ENCODE measurements at regions not wholly inside any gene's neighbourhood (a gene's known extent, or its start where the extent isn't known, plus 50 kb on each side); places are given as distances from the start of the nearest gene placed in this dataset.

DNA sequence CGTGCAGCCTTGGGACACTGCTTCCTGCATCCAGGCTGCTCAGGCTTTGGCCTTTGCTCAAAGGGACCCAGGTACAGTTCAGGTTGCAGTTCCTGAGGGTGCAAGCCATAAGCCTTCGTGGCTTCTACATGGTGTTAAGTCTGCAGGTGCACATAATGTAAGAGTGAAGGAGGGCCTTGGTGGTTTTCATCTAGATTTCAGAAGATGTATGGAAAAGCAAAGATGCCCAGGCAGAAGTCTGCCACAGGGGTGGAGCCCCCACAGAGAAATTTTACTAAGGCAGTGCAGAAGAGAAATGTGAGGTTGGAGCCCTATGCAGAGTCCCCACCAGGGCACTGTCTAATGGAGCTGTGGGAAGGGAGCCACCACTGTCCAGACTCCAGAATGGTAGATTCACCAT lies 200.9 kb downstream of the ICE1 start:
- H3K9ac ChIP-seq (ENCODE audit: low read length) = no peak overlapping the region
- TF ChIP-seq, protein P1, sequence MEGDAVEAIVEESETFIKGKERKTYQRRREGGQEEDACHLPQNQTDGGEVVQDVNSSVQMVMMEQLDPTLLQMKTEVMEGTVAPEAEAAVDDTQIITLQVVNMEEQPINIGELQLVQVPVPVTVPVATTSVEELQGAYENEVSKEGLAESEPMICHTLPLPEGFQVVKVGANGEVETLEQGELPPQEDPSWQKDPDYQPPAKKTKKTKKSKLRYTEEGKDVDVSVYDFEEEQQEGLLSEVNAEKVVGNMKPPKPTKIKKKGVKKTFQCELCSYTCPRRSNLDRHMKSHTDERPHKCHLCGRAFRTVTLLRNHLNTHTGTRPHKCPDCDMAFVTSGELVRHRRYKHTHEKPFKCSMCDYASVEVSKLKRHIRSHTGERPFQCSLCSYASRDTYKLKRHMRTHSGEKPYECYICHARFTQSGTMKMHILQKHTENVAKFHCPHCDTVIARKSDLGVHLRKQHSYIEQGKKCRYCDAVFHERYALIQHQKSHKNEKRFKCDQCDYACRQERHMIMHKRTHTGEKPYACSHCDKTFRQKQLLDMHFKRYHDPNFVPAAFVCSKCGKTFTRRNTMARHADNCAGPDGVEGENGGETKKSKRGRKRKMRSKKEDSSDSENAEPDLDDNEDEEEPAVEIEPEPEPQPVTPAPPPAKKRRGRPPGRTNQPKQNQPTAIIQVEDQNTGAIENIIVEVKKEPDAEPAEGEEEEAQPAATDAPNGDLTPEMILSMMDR (IDR thresholded peaks at IDR 0.05; ENCODE audit: low read length) = no peak
- TF ChIP-seq EZH2 (optimal IDR thresholded peaks at IDR 0.05; ENCODE audit: low read depth, low read length) (no peak), EZH2phosphoT487 (IDR thresholded peaks at IDR 0.05; ENCODE audit: low read length) (no peak)
- no peaks in the 10 kb centered on the region for H3K36me3 ChIP-seq (replicated peaks; ENCODE audit: insufficient read depth, low read length)
- no peaks in the 10 kb centered on the region for H3F3A ChIP-seq (ENCODE audit: insufficient read depth, low read length)
- H3K9me3 ChIP-seq (replicated peaks; ENCODE audit: insufficient read depth, low read length) = no peaks in the 10 kb centered on the region
- H2AFZ ChIP-seq (ENCODE audit: low read length) = no peak overlapping the region
- DNase-seq = no peak
- H3K79me2 ChIP-seq (ENCODE audit: low read length) = no peaks in the 10 kb centered on the region
- no peaks in the 10 kb centered on the region for H4K20me1 ChIP-seq (ENCODE audit: insufficient read depth, low read length)
- no peaks in the 10 kb centered on the region for H3K4me1 ChIP-seq (ENCODE audit: low read length)
- no peak overlapping the region for H3K27ac ChIP-seq (ENCODE audit: low read length)
- no peaks in the 10 kb centered on the region for H3K27me3 ChIP-seq (replicated peaks; ENCODE audit: insufficient read depth, low read length)
- no peak overlapping the region for H3K4me3 ChIP-seq (ENCODE audit: low read length)
- no peaks in the 10 kb centered on the region for H3K9me2 ChIP-seq (replicated peaks; ENCODE audit: insufficient read depth, low read length)
- H3K4me2 ChIP-seq (ENCODE audit: low read depth, low read length) = no peak overlapping the region

DNA sequence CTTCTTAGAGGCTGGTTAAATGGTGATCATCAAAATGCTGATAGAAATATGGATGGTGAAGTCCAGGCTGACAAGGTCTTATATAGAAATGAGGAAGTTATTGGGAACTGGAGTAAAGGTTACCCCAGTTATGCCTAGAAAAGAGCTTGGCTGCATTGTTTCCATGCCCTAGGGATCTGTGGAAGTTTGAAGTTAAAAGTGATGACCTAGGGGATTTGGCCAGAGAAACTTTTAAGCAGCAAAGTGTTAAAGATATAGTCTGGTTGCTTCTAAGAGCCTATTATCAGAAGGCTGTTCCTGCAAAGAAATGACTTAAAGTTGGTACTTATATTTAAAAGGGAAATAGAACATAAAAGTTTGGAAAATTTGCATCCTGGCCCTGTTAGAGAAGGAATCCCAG lies 200.3 kb downstream of the ICE1 start:
- H2AFZ ChIP-seq (ENCODE audit: low read length) = no peak overlapping the region
- no peaks in the 10 kb centered on the region for H3K9me2 ChIP-seq (replicated peaks; ENCODE audit: insufficient read depth, low read length)
- H3K4me2 ChIP-seq (ENCODE audit: low read depth, low read length) = no peak overlapping the region
- H3F3A ChIP-seq (ENCODE audit: insufficient read depth, low read length) = no peaks in the 10 kb centered on the region
- no peaks in the 10 kb centered on the region for H3K9me3 ChIP-seq (replicated peaks; ENCODE audit: insufficient read depth, low read length)
- H3K79me2 ChIP-seq (ENCODE audit: low read length) = no peaks in the 10 kb centered on the region
- H3K4me3 ChIP-seq (ENCODE audit: low read length) = no peak overlapping the region
- TF ChIP-seq EZH2 (optimal IDR thresholded peaks at IDR 0.05; ENCODE audit: low read depth, low read length) (no peak), EZH2phosphoT487 (IDR thresholded peaks at IDR 0.05; ENCODE audit: low read length) (no peak)
- TF ChIP-seq, protein P1 (IDR thresholded peaks at IDR 0.05; ENCODE audit: low read length) = no peak
- H3K9ac ChIP-seq (ENCODE audit: low read length) = no peak overlapping the region
- H3K4me1 ChIP-seq (ENCODE audit: low read length) = no peaks in the 10 kb centered on the region
- H3K27me3 ChIP-seq (replicated peaks; ENCODE audit: insufficient read depth, low read length) = no peaks in the 10 kb centered on the region
- no peak overlapping the region for H3K27ac ChIP-seq (ENCODE audit: low read length)
- H4K20me1 ChIP-seq (ENCODE audit: insufficient read depth, low read length) = no peaks in the 10 kb centered on the region
- DNase-seq = no peak
- no peaks in the 10 kb centered on the region for H3K36me3 ChIP-seq (replicated peaks; ENCODE audit: insufficient read depth, low read length)

DNA sequence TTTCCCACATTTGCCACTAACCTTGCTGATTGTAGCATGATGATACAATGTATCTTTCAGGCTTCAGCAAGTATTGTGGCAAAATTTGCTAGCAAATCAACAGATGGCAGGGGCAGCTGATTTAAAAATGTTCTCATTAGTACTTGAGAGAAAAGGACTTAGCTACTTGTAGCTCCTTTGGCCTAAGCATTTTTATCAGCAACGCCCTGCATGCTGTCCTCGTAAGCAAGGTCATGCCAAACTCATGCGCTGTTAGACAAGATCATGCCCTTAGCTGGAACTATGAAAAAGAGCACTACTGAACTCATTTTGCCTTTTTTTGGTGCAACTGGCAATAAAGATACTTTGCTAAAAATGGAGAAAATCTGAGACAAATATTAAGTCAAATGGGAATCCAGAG lies 197.1 kb downstream of the ICE1 start:
- Histone ChIP-seq H3F3A (ENCODE audit: insufficient read depth, low read length) (no peaks in the 10 kb centered on the region), H3K36me3 (replicated peaks; ENCODE audit: insufficient read depth, low read length) (no peaks in the 10 kb centered on the region), H3K4me3 (ENCODE audit: low read length) (no peak overlapping the region), H3K79me2 (ENCODE audit: low read length) (no peaks in the 10 kb centered on the region), H2AFZ (ENCODE audit: low read length) (no peak overlapping the region), H3K27ac (ENCODE audit: low read length) (no peak overlapping the region), H3K9me3 (replicated peaks; ENCODE audit: insufficient read depth, low read length) (no peaks in the 10 kb centered on the region), H4K20me1 (ENCODE audit: insufficient read depth, low read length) (no peaks in the 10 kb centered on the region), H3K9me2 (replicated peaks; ENCODE audit: insufficient read depth, low read length) (no peaks in the 10 kb centered on the region), H3K4me2 (ENCODE audit: low read depth, low read length) (no peak overlapping the region), H3K27me3 (replicated peaks; ENCODE audit: insufficient read depth, low read length) (no peaks in the 10 kb centered on the region), H3K4me1 (ENCODE audit: low read length) (no peaks in the 10 kb centered on the region), H3K9ac (ENCODE audit: low read length) (no peak overlapping the region)
- TF ChIP-seq EZH2 (optimal IDR thresholded peaks at IDR 0.05; ENCODE audit: low read depth, low read length) = no peak
- TF ChIP-seq, protein P1 (IDR thresholded peaks at IDR 0.05; ENCODE audit: low read length) = no peak
- no peak for TF ChIP-seq EZH2phosphoT487 (IDR thresholded peaks at IDR 0.05; ENCODE audit: low read length)
- DNase-seq = no peak

Measured in MM.1S (cell line).